Mesendoderm (in vitro differentiated cells): ENCODE measurements at regions not wholly inside any gene's neighbourhood (a gene's known extent, or its start where the extent isn't known, plus 50 kb on each side); places are given as distances from the start of the nearest gene placed in this dataset.

Source experiments
- DNase-seq: peaks from one replicate; pipeline ENCODE4 v3.0.0; 2013
- H2AK5ac ChIP-seq: 2 replicates; pipeline ENCODE4 v1.6.1; 2013; ENCODE audit warnings: low read length, inconsistent platforms
- H2BK120ac ChIP-seq: 2 replicates; pipeline ENCODE4 v1.6.1; 2013; ENCODE audit warnings: low read depth, mild to moderate bottlenecking, low read length, moderate library complexity, mixed read lengths
- H2BK15ac ChIP-seq: replicated peaks from 2 replicates; pipeline ENCODE4 v1.6.1; 2013; ENCODE audit warnings: low read depth, mild to moderate bottlenecking, moderate library complexity
- H2BK5ac ChIP-seq: 2 replicates; pipeline ENCODE4 v1.6.1; 2013; ENCODE audit warnings: low read length, inconsistent platforms
- H3K18ac ChIP-seq: 2 replicates; pipeline ENCODE4 v1.6.1; 2013; ENCODE audit warnings: mild to moderate bottlenecking, low read length, mixed read lengths
- H3K23ac ChIP-seq: one replicate; pipeline ENCODE4 v1.6.1; 2013; ENCODE audit warnings: low read length
- H3K27ac ChIP-seq: 2 replicates; pipeline ENCODE4 v1.5.1; 2013; ENCODE audit warnings: low read depth, mild to moderate bottlenecking, inconsistent platforms, low read length, moderate library complexity
- H3K27me3 ChIP-seq: 2 replicates; pipeline ENCODE4 v1.6.1; 2013; ENCODE audit warnings: low read length, control low read depth, mild to moderate bottlenecking, inconsistent platforms; ENCODE audit not compliant: insufficient read depth, poor library complexity
- H3K36me3 ChIP-seq: 2 replicates; pipeline ENCODE4 v1.6.1; 2013; ENCODE audit warnings: low read length, inconsistent platforms; ENCODE audit not compliant: control insufficient read depth, insufficient read depth
- H3K4ac ChIP-seq: one replicate; pipeline ENCODE4 v1.6.1; 2013; ENCODE audit warnings: low read depth, mild to moderate bottlenecking, low read length, moderate library complexity
- H3K4me1 ChIP-seq: 2 replicates; pipeline ENCODE4 v1.6.1; 2013; ENCODE audit warnings: low read depth, low read length, inconsistent platforms; ENCODE audit not compliant: control insufficient read depth
- H3K4me2 ChIP-seq: 2 replicates; pipeline ENCODE4 v1.6.1; 2013; ENCODE audit warnings: low read length
- H3K4me3 ChIP-seq: 2 replicates; pipeline ENCODE4 v1.5.1; 2013; ENCODE audit warnings: mild to moderate bottlenecking, low read length
- H3K56ac ChIP-seq: one replicate; pipeline ENCODE4 v1.6.1; 2013; ENCODE audit warnings: low read length
- H3K79me1 ChIP-seq: 2 replicates; pipeline ENCODE4 v1.6.1; 2013; ENCODE audit warnings: low read length, inconsistent platforms
- H3K79me2 ChIP-seq: 2 replicates; pipeline ENCODE4 v1.6.1; 2013; ENCODE audit warnings: mild to moderate bottlenecking, low read length; ENCODE audit not compliant: control insufficient read depth, insufficient read depth
- H3K9ac ChIP-seq: 2 replicates; pipeline ENCODE4 v1.6.1; 2013; ENCODE audit warnings: low read length, inconsistent platforms
- H4K5ac ChIP-seq: one replicate; pipeline ENCODE4 v1.6.1; 2013; ENCODE audit warnings: low read length
- H4K8ac ChIP-seq: one replicate; pipeline ENCODE4 v1.6.1; 2013; ENCODE audit warnings: low read depth, mild to moderate bottlenecking, control low read depth, low read length, moderate library complexity
- WGBS: extraction: QIAGEN DNeasy Blood & Tissue Kit; methylation state at CpG from one replicate; pipeline ENCODE4 v1.1.7; 2013; ENCODE audit warnings: low lambda C conversion rate, missing lambda C conversion rate; ENCODE audit not compliant: insufficient coverage; ENCODE audit errors: extremely low coverage; 5-methylcytosine and 5-hydroxymethylcytosine counted together

DNA sequence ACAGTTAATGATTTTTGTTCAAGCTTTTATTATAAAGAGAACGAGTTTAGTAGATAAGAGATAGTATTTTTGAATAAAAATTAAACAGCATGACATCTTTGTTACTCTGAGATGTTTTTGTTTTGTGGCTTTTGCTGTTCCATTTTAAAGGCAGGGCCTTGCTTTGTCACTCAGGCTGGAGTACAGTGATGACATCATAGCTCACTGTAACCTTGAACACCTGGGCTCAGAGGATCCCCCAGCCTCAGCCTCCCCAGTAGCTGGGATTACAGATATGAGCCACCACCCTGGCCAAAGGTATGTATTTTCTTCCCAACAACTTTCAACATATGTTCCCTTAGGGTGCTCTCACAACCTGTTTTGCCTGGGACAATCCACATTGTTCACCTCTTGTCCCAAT, 730.9 kb upstream of the RGMB start:
- H3K79me2 ChIP-seq: no peaks in the 10 kb centered on the region
- H3K4ac ChIP-seq: peak overlapping the region; percentile 31
- WGBS: 100% methylated on average over 1 of the region's 1 CpG
- H2BK5ac ChIP-seq: no peak overlapping the region
- H4K8ac ChIP-seq: no peak overlapping the region
- H2AK5ac ChIP-seq: no peak overlapping the region
- no peak overlapping the region for H3K56ac ChIP-seq
- H3K9ac ChIP-seq: no peak overlapping the region
- no peaks in the 10 kb centered on the region for H3K4me1 ChIP-seq
- DNase-seq: no peak
- no peaks in the 10 kb centered on the region for H3K79me1 ChIP-seq
- no peak overlapping the region for H3K27ac ChIP-seq
- H3K23ac ChIP-seq: no peak overlapping the region
- no peak overlapping the region for H3K18ac ChIP-seq
- no peak overlapping the region for H2BK120ac ChIP-seq
- H3K4me3 ChIP-seq: no peak overlapping the region
- H3K27me3 ChIP-seq: no peaks in the 10 kb centered on the region
- H3K4me2 ChIP-seq: no peak overlapping the region
- no peaks in the 10 kb centered on the region for H3K36me3 ChIP-seq
- no peak overlapping the region for H2BK15ac ChIP-seq
- H4K5ac ChIP-seq: no peak overlapping the region

DNA sequence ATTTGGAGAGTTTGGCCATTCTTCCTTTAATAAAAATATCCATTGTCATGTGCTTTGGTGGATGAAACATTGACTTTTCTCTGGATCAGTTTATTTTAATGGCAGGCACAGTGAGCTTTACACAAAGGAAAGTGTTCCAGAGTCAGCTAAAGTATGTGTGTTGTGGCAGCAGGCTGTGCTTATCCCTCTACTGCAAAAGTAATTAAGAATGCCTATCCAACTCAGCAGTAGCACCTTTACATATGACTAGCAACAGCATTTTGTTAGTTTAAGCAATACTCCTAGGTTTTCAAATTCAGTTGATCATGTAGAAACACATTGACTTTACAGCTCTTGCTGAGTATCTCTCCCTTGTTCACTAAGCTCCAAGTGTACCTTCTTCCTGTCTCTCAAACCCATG, 730.5 kb upstream of the RGMB start:
- Histone ChIP-seq H2BK120ac (no peak overlapping the region), H3K4me2 (no peak overlapping the region), H4K8ac (no peak overlapping the region), H3K79me2 (no peaks in the 10 kb centered on the region), H4K5ac (no peak overlapping the region), H3K27ac (no peak overlapping the region), H3K4ac (no peak overlapping the region), H3K18ac (no peak overlapping the region), H2BK5ac (no peak overlapping the region), H2AK5ac (no peak overlapping the region), H3K23ac (no peak overlapping the region), H3K27me3 (no peaks in the 10 kb centered on the region), H3K36me3 (no peaks in the 10 kb centered on the region), H3K9ac (no peak overlapping the region), H3K4me3 (no peak overlapping the region), H3K79me1 (no peaks in the 10 kb centered on the region), H3K4me1 (no peaks in the 10 kb centered on the region), H3K56ac (no peak overlapping the region), H2BK15ac (no peak overlapping the region)
- DNase-seq: no peak

DNA sequence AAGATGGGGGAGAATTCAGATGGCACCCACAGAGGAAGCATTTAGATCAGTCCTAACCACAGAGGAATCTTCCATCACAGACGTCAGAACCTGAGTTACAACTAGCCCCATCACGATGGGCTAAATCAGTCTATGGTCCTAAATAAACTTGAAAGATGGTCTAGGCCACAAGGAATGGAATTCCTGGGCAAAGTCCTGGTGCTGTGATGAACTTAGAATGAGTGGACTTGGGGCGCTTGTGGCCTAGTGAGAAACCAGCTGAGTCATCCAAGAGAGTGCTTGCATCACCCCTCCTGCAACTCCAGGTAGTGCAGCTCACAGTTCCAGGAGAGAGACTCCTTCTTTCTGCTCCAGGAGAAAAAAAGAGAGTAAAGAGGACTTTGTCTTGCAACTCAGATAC, 722.9 kb upstream of the RGMB start:
- no peak overlapping the region for H3K4me2 ChIP-seq
- H3K27me3 ChIP-seq: no peaks in the 10 kb centered on the region
- no peaks in the 10 kb centered on the region for H3K36me3 ChIP-seq
- H2BK15ac ChIP-seq: no peak overlapping the region
- no peak overlapping the region for H3K9ac ChIP-seq
- no peak overlapping the region for H3K18ac ChIP-seq
- no peak overlapping the region for H2BK120ac ChIP-seq
- H3K27ac ChIP-seq: peak overlapping the region; percentile 19
- no peaks in the 10 kb centered on the region for H3K79me1 ChIP-seq
- DNase-seq: peak; percentile 44
- H3K56ac ChIP-seq: no peak overlapping the region
- WGBS: no CpG with 5 or more reads among the region's 3 CpGs
- no peak overlapping the region for H3K4me3 ChIP-seq
- no peaks in the 10 kb centered on the region for H3K79me2 ChIP-seq
- H2BK5ac ChIP-seq: no peak overlapping the region
- H2AK5ac ChIP-seq: no peak overlapping the region
- H3K4me1 ChIP-seq: no peaks in the 10 kb centered on the region
- H4K5ac ChIP-seq: no peak overlapping the region
- H4K8ac ChIP-seq: no peak overlapping the region
- no peak overlapping the region for H3K23ac ChIP-seq
- no peak overlapping the region for H3K4ac ChIP-seq

DNA sequence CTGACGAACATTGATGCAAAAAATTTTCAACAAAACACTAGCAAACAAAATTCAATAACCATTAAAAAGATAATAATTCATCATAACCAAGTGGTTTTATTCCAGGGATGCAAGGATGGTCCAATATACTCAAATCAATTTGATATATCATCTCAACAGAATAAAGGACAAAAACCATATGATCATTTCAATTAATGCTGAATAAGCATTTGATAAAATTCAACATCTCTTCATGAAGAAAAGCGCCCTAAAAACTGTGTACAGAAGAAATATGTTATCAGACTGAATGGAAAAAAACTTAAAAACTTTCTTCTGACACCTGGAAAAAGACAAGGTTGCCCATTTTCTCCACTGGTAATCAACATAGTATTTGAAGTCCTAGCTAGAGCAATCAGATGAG, 720.3 kb upstream of the RGMB start:
- H3K27me3 ChIP-seq: no peaks in the 10 kb centered on the region
- H3K56ac ChIP-seq: no peak overlapping the region
- H3K27ac ChIP-seq: no peak overlapping the region
- H3K79me2 ChIP-seq: no peaks in the 10 kb centered on the region
- WGBS: no CpG with 5 or more reads among the region's 2 CpGs
- H2AK5ac ChIP-seq: no peak overlapping the region
- no peak for DNase-seq
- no peaks in the 10 kb centered on the region for H3K79me1 ChIP-seq
- no peak overlapping the region for H4K8ac ChIP-seq
- no peak overlapping the region for H3K18ac ChIP-seq
- H3K36me3 ChIP-seq: no peaks in the 10 kb centered on the region
- no peak overlapping the region for H2BK120ac ChIP-seq
- no peak overlapping the region for H3K4ac ChIP-seq
- no peak overlapping the region for H2BK15ac ChIP-seq
- H3K9ac ChIP-seq: no peak overlapping the region
- no peak overlapping the region for H3K4me2 ChIP-seq
- H3K4me1 ChIP-seq: no peaks in the 10 kb centered on the region
- no peak overlapping the region for H3K23ac ChIP-seq
- H2BK5ac ChIP-seq: no peak overlapping the region
- H4K5ac ChIP-seq: no peak overlapping the region
- H3K4me3 ChIP-seq: no peak overlapping the region

DNA sequence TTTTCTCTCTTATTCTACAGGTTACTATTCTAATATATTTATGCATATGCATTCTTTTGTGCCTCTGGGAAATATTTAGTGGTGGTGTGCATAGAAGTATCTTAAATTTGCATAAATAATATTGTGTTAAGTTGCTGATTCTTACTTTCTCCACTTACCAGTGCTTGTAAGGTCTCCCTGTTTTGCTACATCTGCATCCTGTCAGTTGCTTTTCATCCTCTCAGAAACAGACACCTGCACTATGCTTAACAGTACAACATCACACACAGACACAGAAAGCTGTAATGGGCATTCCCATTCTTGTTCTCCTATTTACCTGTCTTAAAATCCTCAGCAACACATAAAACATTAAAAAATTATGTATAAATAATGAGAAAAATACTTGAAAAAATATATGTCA, 713.3 kb upstream of the RGMB start:
- no peaks in the 10 kb centered on the region for H3K4me1 ChIP-seq
- no peaks in the 10 kb centered on the region for H3K79me2 ChIP-seq
- H2BK120ac ChIP-seq: no peak overlapping the region
- H3K9ac ChIP-seq: no peak overlapping the region
- no peak overlapping the region for H4K8ac ChIP-seq
- H2BK5ac ChIP-seq: no peak overlapping the region
- H3K23ac ChIP-seq: no peak overlapping the region
- no peak overlapping the region for H2BK15ac ChIP-seq
- H3K79me1 ChIP-seq: no peaks in the 10 kb centered on the region
- no peak overlapping the region for H3K4me2 ChIP-seq
- H2AK5ac ChIP-seq: no peak overlapping the region
- no peak overlapping the region for H3K4me3 ChIP-seq
- no peak for DNase-seq
- no peak overlapping the region for H3K4ac ChIP-seq
- H3K36me3 ChIP-seq: no peaks in the 10 kb centered on the region
- no peak overlapping the region for H3K18ac ChIP-seq
- no peaks in the 10 kb centered on the region for H3K27me3 ChIP-seq
- H3K56ac ChIP-seq: no peak overlapping the region
- H4K5ac ChIP-seq: no peak overlapping the region
- no peak overlapping the region for H3K27ac ChIP-seq

DNA sequence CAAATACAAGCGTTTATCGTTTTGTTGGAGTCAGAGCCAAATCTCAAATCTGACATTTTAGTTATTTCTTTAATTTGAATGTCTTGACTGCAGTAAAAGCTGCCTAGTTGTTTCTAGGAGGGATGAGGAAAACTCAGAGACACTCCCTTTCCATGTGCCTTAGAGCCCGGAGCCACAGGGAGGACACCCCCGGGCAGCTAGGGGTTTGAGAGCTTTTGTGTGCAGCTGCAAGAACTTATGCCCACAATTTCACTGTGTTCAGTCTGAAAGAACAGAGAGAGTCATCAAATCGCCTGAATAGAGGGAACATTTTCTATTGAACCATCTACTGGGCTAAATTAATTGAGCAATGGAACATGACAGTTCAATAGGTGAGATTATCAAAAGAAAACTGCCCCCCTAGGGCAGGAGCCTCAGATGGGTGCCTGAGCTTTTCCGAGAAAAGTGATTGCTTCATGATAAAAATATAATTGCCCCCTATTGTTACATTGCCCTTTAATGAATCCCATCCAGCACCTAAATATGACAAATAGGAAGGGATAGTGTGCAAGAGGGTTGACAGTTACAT, 709.3 kb upstream of the RGMB start:
- no peak overlapping the region for H3K9ac ChIP-seq
- WGBS: no CpG with 5 or more reads among the region's 6 CpGs
- DNase-seq: no peak
- H3K79me1 ChIP-seq: no peaks in the 10 kb centered on the region
- H2BK15ac ChIP-seq: no peak overlapping the region
- no peaks in the 10 kb centered on the region for H3K36me3 ChIP-seq
- H3K4me2 ChIP-seq: no peak overlapping the region
- no peak overlapping the region for H3K56ac ChIP-seq
- no peak overlapping the region for H2BK5ac ChIP-seq
- H3K4me1 ChIP-seq: no peaks in the 10 kb centered on the region
- H4K8ac ChIP-seq: no peak overlapping the region
- no peak overlapping the region for H2AK5ac ChIP-seq
- H4K5ac ChIP-seq: no peak overlapping the region
- no peak overlapping the region for H3K23ac ChIP-seq
- H2BK120ac ChIP-seq: no peak overlapping the region
- H3K27me3 ChIP-seq: no peaks in the 10 kb centered on the region
- no peak overlapping the region for H3K18ac ChIP-seq
- H3K4me3 ChIP-seq: no peak overlapping the region
- H3K27ac ChIP-seq: no peak overlapping the region
- no peak overlapping the region for H3K4ac ChIP-seq
- no peaks in the 10 kb centered on the region for H3K79me2 ChIP-seq
